Immature natural killer cell (primary cell): ENCODE measurements at regions not wholly inside any gene's neighbourhood (a gene's known extent, or its start where the extent isn't known, plus 50 kb on each side); places are given as distances from the start of the nearest gene placed in this dataset.

ENCODE experiments used
- DNase-seq, 3 donors: peaks; one replicate each; pipeline ENCODE4 v3.0.0; 2022; ENCODE audit warnings: mixed read lengths in 1 of 3
- H3K27ac Mint-ChIP-seq, 6 donors: one replicate each; pipeline ENCODE4 v1.8.0; 2020; ENCODE audit warnings: mixed read lengths in 6 of 6, mild to moderate bottlenecking in 5 of 6, inconsistent platforms in 4 of 6, moderate library complexity in 3 of 6
- H3K27me3 Mint-ChIP-seq, 3 donors: one replicate each; pipeline ENCODE4 v1.8.0; 2020 to 2021; ENCODE audit warnings: low read depth in 3 of 3, mild to moderate bottlenecking in 3 of 3, mixed read lengths in 3 of 3, moderate library complexity in 3 of 3, inconsistent platforms in 1 of 3
- H3K36me3 Mint-ChIP-seq, 3 donors: one replicate each; pipeline ENCODE4 v1.8.0; 2020; ENCODE audit warnings: mixed read lengths in 3 of 3, inconsistent platforms in 2 of 3, mild to moderate bottlenecking in 2 of 3
- H3K4me1 Mint-ChIP-seq, 2 donors: one replicate each; pipeline ENCODE4 v1.8.0; 2020; ENCODE audit warnings: inconsistent platforms in 2 of 2, mild to moderate bottlenecking in 2 of 2, mixed read lengths in 2 of 2, moderate library complexity in 1 of 2
- H3K4me3 Mint-ChIP-seq, 5 donors: one replicate each; pipeline ENCODE4 v1.8.0; 2020; ENCODE audit warnings: mild to moderate bottlenecking in 5 of 5, mixed read lengths in 5 of 5, inconsistent platforms in 3 of 5, moderate library complexity in 3 of 5
- H3K9me3 Mint-ChIP-seq, 6 donors: one replicate each; pipeline ENCODE4 v1.8.0; 2020; ENCODE audit warnings: mild to moderate bottlenecking in 6 of 6, mixed read lengths in 6 of 6, inconsistent platforms in 4 of 6, moderate library complexity in 3 of 6

- Mint-ChIP-seq H3K4me1 (no peaks in the 10 kb centered on the region), H3K4me3 (no peak overlapping the region), H3K27ac (no peak overlapping the region), H3K9me3 (peaks cover 0 to 18% (median 3%) of the 10 kb centered on the region in 6 donors), H3K27me3 (peaks cover 5 to 28% (median 14%) of the 10 kb centered on the region in 3 donors), H3K36me3 (peaks cover 0 to 3% (median 0%) of the 10 kb centered on the region in 3 donors)
- no peak for DNase-seq
These were observed 180.2 kb upstream of the TWIST2 start for GRCh38 chr2:238667639-238668038.

- peaks cover 0 to 3% (median 0%) of the 10 kb centered on the region in 3 donors for H3K36me3 Mint-ChIP-seq
- H3K9me3 Mint-ChIP-seq: peaks cover 0 to 10% (median 0%) of the 10 kb centered on the region in 6 donors
- no peak for DNase-seq
- no peaks in the 10 kb centered on the region for H3K4me1 Mint-ChIP-seq
- peaks cover 5 to 26% (median 14%) of the 10 kb centered on the region in 3 donors for H3K27me3 Mint-ChIP-seq
- H3K4me3 Mint-ChIP-seq: no peak overlapping the region
- no peak overlapping the region for H3K27ac Mint-ChIP-seq
These were observed 179.5 kb upstream of the TWIST2 start for GRCh38 chr2:238668426-238668825.

GRCh38 chr2:238669046-238669445 is 178.8 kb upstream of the TWIST2 start:
- Mint-ChIP-seq H3K9me3 (peaks cover 0 to 9% (median 0%) of the 10 kb centered on the region in 6 donors), H3K27ac (no peak overlapping the region)

GRCh38 chr2:238669581-238670080 is 178.3 kb upstream of the TWIST2 start:
- no peak for DNase-seq
- H3K9me3 Mint-ChIP-seq: peaks cover 0 to 9% (median 0%) of the 10 kb centered on the region in 6 donors
- H3K4me3 Mint-ChIP-seq: no peak overlapping the region
- peaks cover 0 to 3% (median 0%) of the 10 kb centered on the region in 3 donors for H3K36me3 Mint-ChIP-seq
- no peaks in the 10 kb centered on the region for H3K4me1 Mint-ChIP-seq
- H3K27me3 Mint-ChIP-seq: peaks cover 2 to 23% (median 13%) of the 10 kb centered on the region in 3 donors
- no peak overlapping the region for H3K27ac Mint-ChIP-seq

More at GRCh38 chr2:238669046-238669445, 178.8 kb upstream of the TWIST2 start:
- DNase-seq: no peak
- H3K4me3 Mint-ChIP-seq: no peak overlapping the region
- H3K36me3 Mint-ChIP-seq: peaks cover 0 to 3% (median 0%) of the 10 kb centered on the region in 3 donors
- no peaks in the 10 kb centered on the region for H3K4me1 Mint-ChIP-seq
- H3K27me3 Mint-ChIP-seq: peaks cover 5 to 21% (median 11%) of the 10 kb centered on the region in 3 donors

GRCh38 chr2:238670111-238670585 is 177.7 kb upstream of the TWIST2 start:
- peaks cover 0 to 9% (median 0%) of the 10 kb centered on the region in 6 donors for H3K9me3 Mint-ChIP-seq
- H3K27me3 Mint-ChIP-seq: peaks cover 2 to 19% (median 10%) of the 10 kb centered on the region in 3 donors
- no peaks in the 10 kb centered on the region for H3K4me1 Mint-ChIP-seq
- no peak for DNase-seq
- H3K27ac Mint-ChIP-seq: no peak overlapping the region
- H3K4me3 Mint-ChIP-seq: no peak overlapping the region
- H3K36me3 Mint-ChIP-seq: peaks cover 0 to 3% (median 0%) of the 10 kb centered on the region in 3 donors

- H3K27me3 Mint-ChIP-seq: peaks cover 3 to 22% (median 16%) of the 10 kb centered on the region in 3 donors
- H3K27ac Mint-ChIP-seq: no peak overlapping the region
- H3K4me3 Mint-ChIP-seq: no peak overlapping the region
- peaks cover 2 to 10% (median 7%) of the 10 kb centered on the region in 6 donors for H3K9me3 Mint-ChIP-seq
- no peaks in the 10 kb centered on the region for H3K4me1 Mint-ChIP-seq
- peaks cover 0 to 8% (median 0%) of the 10 kb centered on the region in 3 donors for H3K36me3 Mint-ChIP-seq
- DNase-seq: no peak
These were observed 165.3 kb upstream of the TWIST2 start for GRCh38 chr2:238682536-238682935.

GRCh38 chr2:238684362-238685326 is 163.2 kb upstream of the TWIST2 start:
- no peaks in the 10 kb centered on the region for H3K4me1 Mint-ChIP-seq
- no peaks in the 10 kb centered on the region for H3K36me3 Mint-ChIP-seq
- no peak for DNase-seq
- peaks cover 0 to 15% (median 10%) of the 10 kb centered on the region in 3 donors for H3K27me3 Mint-ChIP-seq
- H3K9me3 Mint-ChIP-seq: peaks cover 0 to 3% (median 0%) of the 10 kb centered on the region in 6 donors
- H3K4me3 Mint-ChIP-seq: no peak overlapping the region
- H3K27ac Mint-ChIP-seq: no peak overlapping the region

GRCh38 chr2:238685327-238685709 is 162.6 kb upstream of the TWIST2 start:
- H3K4me3 Mint-ChIP-seq: no peak overlapping the region
- DNase-seq: no peak
- H3K27ac Mint-ChIP-seq: no peak overlapping the region
- peaks cover 0 to 12% (median 10%) of the 10 kb centered on the region in 3 donors for H3K27me3 Mint-ChIP-seq
- no peaks in the 10 kb centered on the region for H3K4me1 Mint-ChIP-seq
- no peaks in the 10 kb centered on the region for H3K36me3 Mint-ChIP-seq
- H3K9me3 Mint-ChIP-seq: peaks cover 0 to under 1% (median 0%) of the 10 kb centered on the region in 6 donors

- Mint-ChIP-seq H3K9me3 (no peaks in the 10 kb centered on the region), H3K27me3 (peaks cover 0 to 12% (median 10%) of the 10 kb centered on the region in 3 donors), H3K27ac (no peak overlapping the region), H3K4me1 (no peaks in the 10 kb centered on the region), H3K36me3 (no peaks in the 10 kb centered on the region), H3K4me3 (no peak overlapping the region)
- DNase-seq: no peak
These were observed 162.2 kb upstream of the TWIST2 start for GRCh38 chr2:238685713-238686112.

- Mint-ChIP-seq H3K27ac (no peak overlapping the region), H3K27me3 (peaks cover 0 to 12% (median 10%) of the 10 kb centered on the region in 3 donors), H3K36me3 (no peaks in the 10 kb centered on the region), H3K4me3 (no peak overlapping the region), H3K9me3 (no peaks in the 10 kb centered on the region), H3K4me1 (no peaks in the 10 kb centered on the region)
- no peak for DNase-seq
These were observed 161.7 kb upstream of the TWIST2 start for GRCh38 chr2:238686223-238686622.

- DNase-seq: no peak
- H3K4me1 Mint-ChIP-seq: no peaks in the 10 kb centered on the region
- peaks cover 0 to 10% (median 9%) of the 10 kb centered on the region in 3 donors for H3K27me3 Mint-ChIP-seq
- no peaks in the 10 kb centered on the region for H3K9me3 Mint-ChIP-seq
- no peak overlapping the region for H3K4me3 Mint-ChIP-seq
- H3K27ac Mint-ChIP-seq: no peak overlapping the region
- no peaks in the 10 kb centered on the region for H3K36me3 Mint-ChIP-seq
These were observed 159.4 kb upstream of the TWIST2 start for GRCh38 chr2:238688193-238689153.

GRCh38 chr2:238689331-238689730 is 158.6 kb upstream of the TWIST2 start:
- no peak for DNase-seq
- Mint-ChIP-seq H3K27me3 (peaks cover 0 to 9% (median 6%) of the 10 kb centered on the region in 3 donors), H3K4me3 (no peak overlapping the region), H3K9me3 (no peaks in the 10 kb centered on the region), H3K27ac (no peak overlapping the region), H3K36me3 (no peaks in the 10 kb centered on the region), H3K4me1 (no peaks in the 10 kb centered on the region)

- Mint-ChIP-seq H3K9me3 (no peaks in the 10 kb centered on the region), H3K27ac (no peak overlapping the region), H3K4me1 (no peaks in the 10 kb centered on the region), H3K4me3 (no peak overlapping the region), H3K27me3 (peaks cover 0 to 8% (median 5%) of the 10 kb centered on the region in 3 donors), H3K36me3 (no peaks in the 10 kb centered on the region)
- no peak for DNase-seq
These were observed 158.0 kb upstream of the TWIST2 start for GRCh38 chr2:238689871-238690389.
